ENCODE measurements at regions not wholly inside any gene's neighbourhood (a gene's known extent, or its start where the extent isn't known, plus 50 kb on each side); places are given as distances from the start of the nearest gene placed in this dataset.

DNA sequence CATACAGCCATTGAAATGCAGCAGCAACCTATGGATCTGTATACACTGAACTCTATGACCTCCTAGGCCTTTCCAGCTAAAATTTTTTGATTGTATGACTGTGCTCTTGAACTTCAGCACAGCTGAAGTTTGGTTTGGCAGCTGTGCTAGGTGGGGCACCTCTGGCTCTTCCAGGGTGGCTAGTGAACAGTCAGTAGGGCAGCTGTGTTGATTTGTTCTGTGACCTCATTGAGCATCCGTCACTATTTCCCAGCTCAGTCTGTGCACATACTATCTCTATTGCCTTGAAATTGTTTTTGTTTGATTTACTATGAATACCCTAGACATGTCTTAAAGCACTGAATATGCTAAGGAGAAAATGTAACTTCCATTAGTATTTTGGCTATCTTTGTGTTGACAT, 363.2 kb upstream of the NAALADL2 start:
- no peak for TF ChIP-seq POLR2A (IDR thresholded peaks at IDR 0.05)
- TF ChIP-seq, protein P1, sequence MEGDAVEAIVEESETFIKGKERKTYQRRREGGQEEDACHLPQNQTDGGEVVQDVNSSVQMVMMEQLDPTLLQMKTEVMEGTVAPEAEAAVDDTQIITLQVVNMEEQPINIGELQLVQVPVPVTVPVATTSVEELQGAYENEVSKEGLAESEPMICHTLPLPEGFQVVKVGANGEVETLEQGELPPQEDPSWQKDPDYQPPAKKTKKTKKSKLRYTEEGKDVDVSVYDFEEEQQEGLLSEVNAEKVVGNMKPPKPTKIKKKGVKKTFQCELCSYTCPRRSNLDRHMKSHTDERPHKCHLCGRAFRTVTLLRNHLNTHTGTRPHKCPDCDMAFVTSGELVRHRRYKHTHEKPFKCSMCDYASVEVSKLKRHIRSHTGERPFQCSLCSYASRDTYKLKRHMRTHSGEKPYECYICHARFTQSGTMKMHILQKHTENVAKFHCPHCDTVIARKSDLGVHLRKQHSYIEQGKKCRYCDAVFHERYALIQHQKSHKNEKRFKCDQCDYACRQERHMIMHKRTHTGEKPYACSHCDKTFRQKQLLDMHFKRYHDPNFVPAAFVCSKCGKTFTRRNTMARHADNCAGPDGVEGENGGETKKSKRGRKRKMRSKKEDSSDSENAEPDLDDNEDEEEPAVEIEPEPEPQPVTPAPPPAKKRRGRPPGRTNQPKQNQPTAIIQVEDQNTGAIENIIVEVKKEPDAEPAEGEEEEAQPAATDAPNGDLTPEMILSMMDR (IDR thresholded peaks at IDR 0.05), result no peak

All from body of pancreas (tissue), 4 donors.